Fibroblast of skin of left biceps (primary cell): ENCODE measurements at regions not wholly inside any gene's neighbourhood (a gene's known extent, or its start where the extent isn't known, plus 50 kb on each side); places are given as distances from the start of the nearest gene placed in this dataset.
"Not testable (repeated sequence)": the region's sequence is repeated elsewhere in the genome, so short reads cannot be mapped to it uniquely, and the experiment has no call there.

Experiments
- DNase-seq, 2 experiments: peaks; one replicate each; pipeline ENCODE4 v3.0.0-alpha.2; 2013; ENCODE audit warnings: low read depth in 2 of 2

DNA sequence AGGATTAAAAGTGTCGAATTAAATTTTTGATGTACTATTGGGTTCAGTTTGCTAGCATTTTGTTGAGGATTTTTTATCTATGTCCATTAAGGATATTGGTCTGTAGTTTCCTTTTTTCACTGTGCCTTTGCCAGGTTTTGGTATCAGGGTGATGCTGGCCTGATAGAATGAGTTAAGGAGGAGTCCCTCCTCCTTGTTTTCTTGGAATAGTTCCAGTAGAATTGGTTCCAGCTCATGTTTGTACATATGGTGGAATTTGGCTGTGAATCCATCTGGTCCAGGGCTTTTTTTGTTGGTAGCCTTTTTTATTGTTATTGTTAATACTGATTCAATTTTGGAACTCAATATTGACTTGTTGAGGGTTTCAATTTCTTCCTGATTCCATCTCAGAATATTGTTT lies 141.8 kb downstream of the SIM1 start:
- no peak for DNase-seq

DNA sequence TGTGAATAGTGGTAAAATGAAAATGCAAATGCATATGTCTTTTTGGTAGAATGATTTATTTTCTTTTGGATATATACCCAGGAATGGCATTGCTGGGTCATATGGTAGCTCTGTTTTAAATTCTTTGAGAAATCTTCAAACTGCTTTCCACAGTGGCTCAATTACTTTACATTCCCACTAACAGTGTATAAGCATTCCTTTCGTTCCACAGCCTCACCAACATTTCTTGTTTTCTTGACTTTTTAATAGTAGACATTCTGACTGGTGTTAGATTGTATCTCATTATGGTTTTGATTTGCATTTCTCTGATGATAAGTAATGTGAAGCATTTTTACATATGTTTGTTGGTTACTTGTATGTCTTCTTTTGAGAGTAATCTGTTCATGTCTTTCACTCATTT lies 144.0 kb downstream of the SIM1 start:
- DNase-seq: no peak

DNA sequence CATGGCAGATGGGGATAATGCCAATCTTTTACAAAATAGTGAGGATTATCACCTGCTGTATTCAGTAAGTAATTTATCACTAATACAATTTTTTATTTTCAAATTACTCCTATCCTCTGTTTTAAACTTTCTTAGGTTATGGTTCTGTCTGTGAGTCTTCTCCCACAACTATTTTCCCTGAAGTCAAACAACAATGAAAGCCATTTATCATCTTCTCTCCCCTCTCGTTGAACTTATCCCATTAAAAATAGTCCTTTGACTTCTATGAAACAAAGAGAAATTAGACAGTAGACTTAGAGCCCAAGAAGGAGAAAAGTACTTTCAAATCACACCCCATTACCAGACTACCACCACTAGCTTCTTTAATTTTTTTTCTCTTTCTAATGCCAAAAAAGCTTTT lies 147.7 kb downstream of the SIM1 start:
- no peak for DNase-seq

DNA sequence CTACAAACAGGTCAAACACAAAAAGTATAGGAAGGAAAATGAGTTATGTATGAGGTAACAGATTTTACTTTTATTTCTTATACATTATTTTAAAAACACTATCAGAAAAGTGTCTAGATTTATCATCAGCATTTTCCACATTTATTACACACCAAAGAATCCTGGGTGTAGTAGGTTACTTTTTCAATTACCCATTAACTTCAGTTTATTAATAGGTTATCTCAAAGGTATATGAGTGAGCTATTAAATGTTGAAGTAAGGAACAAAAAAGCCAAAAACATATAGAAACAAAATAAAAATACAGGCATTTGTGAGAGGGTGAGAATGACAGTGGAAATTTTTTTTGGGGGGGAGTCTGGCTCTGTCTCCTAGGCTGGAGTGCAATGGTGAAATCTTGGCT lies 150.5 kb downstream of the SIM1 start:
- no peak for DNase-seq

DNA sequence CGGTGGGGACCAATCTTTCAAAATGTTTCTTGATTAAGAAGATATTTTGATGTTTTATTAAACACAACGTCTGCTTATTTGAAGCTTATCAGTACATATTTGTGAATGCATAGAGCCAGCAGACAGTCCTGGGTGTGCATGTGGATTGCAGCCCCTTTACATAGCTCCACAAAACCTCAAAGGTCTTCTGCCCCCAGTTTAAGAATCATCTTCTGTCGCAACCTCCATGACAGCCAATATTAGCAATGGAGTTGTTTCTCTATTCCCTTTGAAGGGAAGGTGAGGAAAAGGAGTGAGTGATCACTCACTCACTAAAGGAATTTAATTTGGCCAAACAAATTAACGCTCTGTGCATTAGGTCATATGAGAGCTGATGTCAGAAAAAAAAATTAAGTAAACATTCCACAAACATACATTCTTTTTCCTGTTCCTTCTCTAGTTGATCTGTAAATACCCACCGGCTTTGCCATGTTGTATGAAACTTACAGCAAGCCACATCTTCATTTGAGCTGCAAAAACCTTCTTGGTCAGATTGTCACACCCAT lies 152.9 kb downstream of the SIM1 start:
- no peak for DNase-seq

DNA sequence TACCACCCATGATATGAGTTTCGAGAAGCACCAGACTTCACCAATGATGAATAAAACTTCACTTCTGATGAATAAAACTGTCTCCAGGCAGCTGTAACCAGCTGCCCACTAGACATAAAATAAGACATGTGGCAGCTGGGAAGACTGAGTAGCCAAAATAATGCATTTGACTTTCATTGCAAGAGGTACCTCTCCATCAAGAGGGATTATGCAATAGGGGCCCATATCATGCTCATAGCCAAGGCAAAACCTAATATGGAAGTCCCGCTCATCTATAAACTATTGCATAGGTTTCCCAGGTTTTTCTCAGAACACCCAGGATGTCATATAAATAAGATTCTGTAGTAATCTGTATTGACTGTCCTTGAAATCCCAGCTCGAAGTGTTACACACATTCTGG lies 155.5 kb downstream of the SIM1 start:
- DNase-seq: no peak

DNA sequence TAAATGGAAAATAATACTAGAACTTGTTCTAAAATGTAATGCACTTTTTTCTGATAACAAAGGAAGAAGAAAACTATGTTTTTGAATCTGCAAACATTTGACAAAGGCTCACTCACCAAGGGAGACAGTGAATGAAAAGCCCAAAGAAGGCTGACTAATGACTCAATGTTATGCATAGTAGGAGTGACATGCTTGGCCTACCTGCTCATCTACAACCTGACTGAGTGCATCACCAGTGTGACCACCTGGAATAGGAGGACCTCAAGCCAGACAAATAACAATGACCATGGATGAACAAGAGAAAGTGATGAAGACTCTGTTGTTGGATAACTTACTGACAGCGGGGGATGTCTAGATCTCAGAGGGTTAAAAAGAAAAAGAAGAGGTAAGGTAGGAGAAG lies 157.2 kb downstream of the SIM1 start:
- no peak for DNase-seq

DNA sequence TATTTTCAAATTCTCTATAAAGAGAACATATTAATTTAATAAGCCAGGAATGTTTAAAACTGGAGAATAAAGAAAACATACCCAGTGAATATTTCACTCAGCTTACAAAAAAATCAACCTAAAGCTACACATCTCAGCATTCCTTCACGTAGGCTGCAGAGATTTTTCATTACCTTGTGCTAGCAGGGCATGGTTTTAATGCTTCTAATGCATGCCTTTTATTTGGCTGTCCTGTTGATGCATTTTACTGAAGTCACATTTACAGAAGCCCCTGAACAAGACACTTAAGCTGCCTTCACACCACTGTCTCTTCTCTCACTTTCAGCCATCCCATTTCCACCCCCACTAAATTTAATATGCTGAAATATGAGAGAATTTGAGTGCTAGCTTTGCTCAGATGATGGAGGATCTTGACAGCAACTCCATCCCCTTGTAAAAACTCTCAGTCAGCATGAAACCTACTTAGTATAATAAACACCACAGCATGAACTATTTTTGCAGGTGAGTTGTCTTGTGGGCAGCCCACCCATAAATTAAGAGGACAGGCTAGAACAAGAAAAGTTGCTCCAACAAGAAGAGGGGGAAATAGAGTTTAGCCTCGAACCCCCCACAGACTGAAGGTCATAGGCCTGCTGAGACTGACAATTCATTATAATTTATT lies 159.4 kb downstream of the SIM1 start:
- DNase-seq: no peak

DNA sequence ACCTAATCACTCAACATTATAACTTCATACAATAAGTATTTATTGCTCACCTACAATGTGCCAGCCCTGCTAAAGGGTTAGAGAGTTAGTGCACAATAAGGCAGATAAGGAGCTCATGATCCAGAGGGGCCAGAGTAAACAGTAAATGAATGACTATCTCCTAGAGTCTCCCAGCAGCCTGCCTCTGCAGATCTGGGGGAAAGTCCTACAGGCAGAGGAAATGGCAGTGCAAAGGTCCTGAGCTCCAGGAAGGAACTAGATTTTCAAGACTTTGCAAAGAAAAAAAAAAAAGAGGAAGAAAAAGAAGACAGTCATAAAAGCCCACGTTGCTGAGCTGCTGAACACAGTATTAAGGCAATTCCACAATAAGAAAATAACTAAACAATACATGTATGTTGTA lies 160.1 kb downstream of the SIM1 start:
- no peak for DNase-seq

DNA sequence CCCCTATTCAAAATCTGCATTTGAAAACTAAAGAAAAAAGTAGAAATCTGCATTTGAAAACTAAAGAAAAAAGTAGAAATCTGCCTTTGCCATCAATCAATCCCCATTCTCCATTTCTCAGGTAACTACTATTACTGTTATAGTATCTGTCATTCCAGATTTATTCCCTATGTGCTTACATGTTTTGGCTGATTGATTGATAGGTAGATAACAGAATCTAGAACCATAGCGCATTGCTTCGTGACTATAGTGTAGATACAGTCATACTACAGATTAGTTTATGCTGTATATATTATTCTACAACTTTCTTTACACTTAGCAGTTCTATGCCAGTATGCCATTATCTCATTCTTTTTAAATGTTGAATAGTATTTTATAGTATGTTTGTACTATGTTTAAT lies 163.0 kb downstream of the SIM1 start:
- DNase-seq: no peak

DNA sequence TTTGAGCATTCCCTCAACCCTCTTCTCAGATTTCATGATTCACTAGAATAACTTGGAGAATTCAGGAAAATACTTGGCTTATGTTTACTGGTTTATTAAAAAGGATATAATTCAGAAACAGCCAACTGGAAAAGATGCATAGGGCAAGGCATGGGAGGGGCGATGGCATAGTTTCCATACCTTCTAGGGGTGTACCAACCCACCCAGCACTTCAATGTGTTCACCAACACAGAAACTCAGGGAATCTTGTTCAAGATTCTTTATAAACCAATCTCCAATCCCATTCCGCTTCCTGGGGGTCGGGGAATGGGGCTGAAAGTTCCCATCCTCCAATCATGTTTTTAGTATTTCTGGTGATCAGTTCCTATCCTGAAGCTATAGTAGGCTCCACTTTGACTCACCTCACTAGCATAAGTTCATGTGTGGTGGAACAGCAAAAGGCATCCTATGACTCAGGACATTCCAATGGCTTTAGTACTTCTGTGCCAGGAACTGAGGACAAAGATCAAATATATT lies 164.4 kb downstream of the SIM1 start:
- peak; percentile 88 to 89 for DNase-seq

DNA sequence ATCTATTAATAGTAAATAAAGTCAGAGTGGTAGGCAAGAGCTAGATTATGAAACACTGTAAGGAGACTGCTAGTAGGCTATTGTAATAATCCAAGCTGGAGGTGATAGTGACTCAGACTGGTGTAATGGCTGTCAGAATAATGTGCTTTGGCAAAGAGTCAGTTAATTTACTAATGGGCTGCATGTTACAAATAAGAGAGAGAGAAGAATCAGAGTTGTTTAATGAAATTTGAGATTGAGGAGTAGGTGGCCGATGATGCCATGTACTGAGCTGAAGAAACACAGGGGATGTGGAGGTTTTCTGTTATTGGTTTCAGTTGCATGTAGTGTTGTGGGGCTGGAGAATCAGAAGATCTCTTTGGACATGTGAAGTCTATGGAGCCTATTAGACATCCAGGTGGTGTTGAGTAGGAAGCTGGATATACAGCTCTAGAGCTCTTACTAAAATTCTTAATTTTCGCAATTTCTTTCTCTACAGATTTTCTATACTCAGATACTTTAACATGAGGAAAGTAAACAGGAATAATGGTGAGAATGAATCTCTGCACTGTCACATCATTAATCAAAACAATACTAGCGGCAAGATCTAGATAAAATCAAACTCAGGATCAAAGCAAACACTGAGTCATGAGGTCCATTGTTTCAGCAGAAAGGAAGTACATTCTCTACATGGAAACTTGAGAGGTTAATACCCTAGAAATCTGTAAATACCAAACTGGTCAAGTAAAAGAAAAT lies 167.7 kb downstream of the SIM1 start:
- DNase-seq: peak; percentile 66 to 77

DNA sequence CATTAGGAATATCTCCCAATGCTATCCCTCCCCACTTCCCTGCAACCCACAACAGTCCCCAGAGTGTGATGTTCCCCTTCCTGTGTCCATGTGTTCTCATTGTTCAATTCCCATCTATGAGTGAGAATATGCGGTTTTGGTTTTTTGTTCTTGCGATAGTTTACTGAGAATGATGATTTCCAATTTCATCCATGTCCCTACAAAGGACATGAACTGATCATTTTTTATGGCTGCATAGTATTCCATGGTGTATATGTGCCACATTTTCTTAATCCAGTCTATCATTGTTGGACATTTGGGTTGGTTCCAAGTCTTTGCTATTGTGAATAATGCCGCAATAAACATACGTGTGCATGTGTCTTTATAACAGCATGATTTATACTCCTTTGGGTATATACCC lies 169.5 kb downstream of the SIM1 start:
- DNase-seq: not testable (repeated sequence)

DNA sequence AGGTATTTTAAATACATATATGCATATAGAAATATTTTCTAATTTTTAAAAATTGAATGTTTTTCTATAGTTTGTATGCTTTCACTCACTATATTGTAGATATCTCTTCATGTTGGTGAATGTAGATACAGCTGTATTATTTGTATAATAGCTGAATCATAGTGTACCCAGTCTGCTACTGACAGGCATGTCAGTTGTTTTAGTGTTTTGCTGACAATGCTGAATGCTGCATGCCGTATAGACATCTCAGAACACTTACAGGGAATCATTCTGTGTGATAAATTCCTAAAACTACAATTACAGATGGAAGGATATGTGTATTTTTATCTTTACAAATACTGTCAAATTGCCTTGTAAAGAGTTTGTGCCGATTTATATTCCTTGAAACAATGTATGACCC lies 175.4 kb downstream of the SIM1 start:
- DNase-seq: no peak

DNA sequence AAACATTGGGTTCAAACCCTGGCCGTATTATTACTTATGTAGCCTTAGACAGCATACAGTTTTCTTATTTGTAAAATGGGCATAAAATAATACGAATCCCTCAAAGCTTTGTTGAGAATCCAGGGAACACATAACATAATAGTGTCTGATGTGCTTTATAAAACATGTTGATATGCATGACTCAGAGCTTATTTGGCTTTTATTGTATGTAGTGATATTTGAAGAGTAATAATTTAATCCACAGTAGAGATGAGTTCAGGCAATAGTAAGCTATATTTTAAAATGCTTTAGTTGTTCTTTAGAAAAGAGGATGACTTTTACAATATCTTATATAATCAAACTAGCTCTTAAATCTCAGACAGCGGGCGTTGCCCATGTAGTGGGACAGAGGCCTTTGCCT lies 176.4 kb downstream of the SIM1 start:
- no peak for DNase-seq

DNA sequence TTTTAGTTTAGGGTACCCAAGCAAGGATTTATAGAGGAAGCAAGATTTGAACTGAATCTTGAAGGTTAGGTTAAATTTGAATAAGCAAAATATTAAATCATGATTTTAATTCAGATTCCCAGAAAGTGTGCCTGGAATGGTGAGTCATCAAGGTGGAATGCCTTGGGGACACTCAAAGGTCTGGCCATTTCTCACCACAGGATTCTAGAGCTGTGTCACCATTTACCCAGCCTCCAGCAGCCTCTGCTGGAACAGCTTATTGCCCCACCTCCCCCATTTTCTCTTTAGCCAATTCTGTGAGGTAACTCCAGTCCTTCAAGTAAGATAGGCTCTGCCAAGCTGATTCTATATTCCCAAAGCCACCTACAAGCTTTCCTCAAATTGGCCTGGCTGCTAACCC lies 181.4 kb downstream of the SIM1 start:
- peak in 1 of 2 experiments; percentile 37 for DNase-seq

DNA sequence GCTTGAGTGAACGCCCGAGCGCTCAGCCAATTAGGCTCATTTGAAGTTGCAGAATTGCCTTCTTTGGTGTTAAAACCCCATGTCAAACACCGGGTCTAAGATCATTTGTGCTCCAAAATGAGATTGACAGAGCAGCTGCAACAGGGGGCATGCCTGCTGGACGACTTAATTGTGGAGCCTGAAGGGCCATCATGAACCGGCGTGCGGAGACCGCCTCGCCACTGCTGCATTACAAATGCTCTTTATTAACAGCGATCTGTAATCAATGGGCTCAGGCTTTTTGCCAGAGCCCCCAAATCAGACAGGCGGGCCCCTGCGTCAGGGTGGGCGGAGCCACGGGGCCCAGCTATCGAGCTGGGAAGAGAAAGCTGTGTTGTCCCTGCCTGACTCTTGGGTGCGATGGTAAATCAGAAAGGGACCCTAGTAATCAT lies 183.2 kb downstream of the SIM1 start:
- no peak for DNase-seq

DNA sequence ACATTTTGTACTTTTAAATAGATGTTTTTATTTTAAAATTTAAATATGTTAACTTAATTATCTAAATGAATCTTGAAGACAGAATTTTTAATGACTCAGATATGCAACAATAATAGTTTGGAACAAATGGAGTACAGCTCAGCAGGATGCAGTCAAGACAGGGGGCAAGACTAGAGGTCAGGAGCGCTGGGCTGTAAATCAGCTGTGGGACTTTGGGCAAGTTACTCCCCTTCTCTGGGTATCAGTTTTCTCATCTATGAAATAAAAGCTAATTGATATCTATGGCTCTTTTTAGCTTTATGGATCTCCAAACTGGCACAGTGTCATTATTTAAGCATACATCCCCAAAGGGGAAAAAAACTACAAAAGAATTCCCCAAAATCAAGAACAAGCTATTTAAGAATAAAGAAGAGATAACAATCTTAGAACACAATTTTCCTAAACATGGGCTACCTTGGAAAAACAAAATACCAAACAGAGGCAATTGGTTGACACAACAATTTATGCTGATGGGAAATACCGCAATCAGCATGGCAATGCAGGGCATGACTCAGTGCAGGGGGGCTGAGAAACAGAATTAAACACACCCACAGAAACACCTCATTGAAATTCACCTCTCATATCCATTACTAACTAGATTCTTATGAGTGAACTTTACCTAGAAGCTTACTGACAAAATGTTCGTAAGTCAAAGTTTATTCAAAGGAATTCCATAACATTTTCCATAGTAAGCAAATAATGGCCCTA lies 188.2 kb downstream of the SIM1 start:
- no peak for DNase-seq

DNA sequence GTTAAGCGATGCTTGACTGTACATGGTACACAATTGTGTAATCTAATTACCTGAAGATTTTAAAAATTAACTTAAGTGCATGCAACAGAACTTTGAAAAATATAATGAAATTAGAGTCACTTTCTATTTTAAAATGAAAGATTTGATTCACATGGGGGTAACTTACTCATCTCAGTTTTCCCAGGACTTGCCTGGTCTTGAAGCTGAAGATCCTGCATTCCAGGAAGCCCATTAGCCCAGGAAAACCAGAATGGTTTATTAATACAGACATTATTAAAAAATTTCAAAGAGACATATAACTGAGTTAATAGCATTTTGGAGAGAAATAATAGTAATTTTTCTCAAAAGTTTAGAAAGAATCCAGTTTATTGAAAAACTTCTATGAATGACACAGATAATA lies 190.6 kb downstream of the SIM1 start:
- DNase-seq: no peak

DNA sequence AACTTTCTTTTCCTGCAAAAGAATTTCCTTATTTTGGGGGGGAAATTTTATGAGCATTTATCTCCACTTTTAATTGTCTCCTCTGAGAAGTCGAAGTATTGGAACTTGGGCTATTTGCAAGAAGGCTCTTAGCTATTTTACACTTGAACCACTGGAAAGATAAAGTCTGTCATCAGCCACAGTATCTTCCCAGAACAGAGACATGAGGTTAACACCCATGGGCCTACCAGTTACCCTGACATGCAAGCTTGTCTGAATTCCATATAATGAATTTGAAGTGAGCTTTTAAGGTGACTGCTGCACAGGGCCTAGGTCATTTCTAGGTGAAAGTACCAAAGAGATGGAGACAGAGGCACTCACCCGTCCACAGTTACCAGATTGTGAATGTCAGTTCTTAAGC lies 193.1 kb downstream of the SIM1 start:
- no peak for DNase-seq

DNA sequence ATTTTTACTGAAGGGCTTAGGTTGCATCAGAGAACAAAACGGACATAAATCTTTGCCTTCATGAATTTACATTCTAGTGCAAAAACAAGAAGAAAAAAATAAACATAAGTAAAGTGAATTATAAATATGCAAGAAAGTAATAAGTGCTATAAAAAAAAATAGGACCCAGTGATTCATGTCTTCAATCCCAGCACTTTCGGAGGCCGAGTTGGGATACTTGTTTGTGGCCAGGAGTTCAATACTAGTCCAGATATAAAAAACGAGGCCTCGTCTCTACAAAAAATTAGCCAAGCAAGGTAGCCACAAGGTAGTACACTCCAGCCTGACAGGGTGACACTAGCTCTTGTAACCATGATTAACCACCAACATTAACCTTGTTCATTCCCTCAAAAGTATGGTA lies 193.5 kb downstream of the SIM1 start:
- DNase-seq: no peak

DNA sequence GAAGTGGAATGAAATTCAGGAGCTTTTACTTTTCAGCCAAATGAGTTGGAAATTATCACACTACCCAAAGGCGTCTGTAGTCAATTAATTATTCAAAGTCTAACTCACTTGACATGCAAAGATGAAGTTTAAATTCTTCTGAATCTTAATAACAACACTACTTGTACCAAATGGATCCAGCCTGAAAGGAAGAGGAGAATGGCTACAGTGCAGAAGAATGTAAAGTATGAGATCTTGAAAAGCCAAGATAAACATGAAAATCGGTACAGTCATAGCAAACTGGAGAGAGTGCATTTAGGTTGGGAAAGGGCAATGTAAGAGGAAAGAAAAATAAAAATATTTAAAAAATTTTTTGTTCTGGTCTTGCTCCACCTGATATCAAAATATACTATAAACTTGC lies 195.5 kb downstream of the SIM1 start:
- peak; percentile 69 to 77 for DNase-seq
